ENCODE measurements at regions not wholly inside any gene's neighbourhood (a gene's known extent, or its start where the extent isn't known, plus 50 kb on each side); places are given as distances from the start of the nearest gene placed in this dataset.
A peak's percentile ranks its signal among the peaks of the same experiment; 100 is the strongest.
"Not testable (repeated sequence)": the region's sequence is repeated elsewhere in the genome, so short reads cannot be mapped to it uniquely, and the experiment has no call there.

GRCh38 chr2:161059388-161059787 lies 100.8 kb upstream of the TANK start:
- peaks cover 0 to 15% (median 5%) of the 10 kb centered on the region in 3 donors for H3K27me3 Mint-ChIP-seq
- ATAC-seq (ENCODE audit: low read depth in 2 of 2), result no peak
- no peak for DNase-seq

GRCh38 chr2:161061786-161062185 lies 98.4 kb upstream of the TANK start:
- H3K4me3 Mint-ChIP-seq, result no peak overlapping the region
- no peaks in the 10 kb centered on the region for H3K36me3 Mint-ChIP-seq
- DNase-seq (no peak), ATAC-seq (ENCODE audit: low read depth in 2 of 2) (no peak)
- peaks cover 0 to 7% (median 0%) of the 10 kb centered on the region in 3 donors for H3K27me3 Mint-ChIP-seq
- peaks cover 0 to 6% (median 2%) of the 10 kb centered on the region in 7 donors for H3K9me3 Mint-ChIP-seq
- no peak overlapping the region for H3K27ac Mint-ChIP-seq
- H3K4me1 Mint-ChIP-seq, result peaks cover 5 to 6% (median 5%) of the 10 kb centered on the region in 3 donors

More at GRCh38 chr2:161059388-161059787, 100.8 kb upstream of the TANK start:
- peak overlapping the region in 1 of 6 donors; percentile 47 for H3K27ac Mint-ChIP-seq
- H3K9me3 Mint-ChIP-seq, result peaks cover 0 to 13% (median 5%) of the 10 kb centered on the region in 7 donors
- no peak overlapping the region for H3K4me3 Mint-ChIP-seq
- H3K36me3 Mint-ChIP-seq, result no peaks in the 10 kb centered on the region
- peaks cover 5 to 6% (median 5%) of the 10 kb centered on the region in 3 donors for H3K4me1 Mint-ChIP-seq

- DNase-seq, result peak; percentile 48
- no peak overlapping the region for H3K4me3 Mint-ChIP-seq
- ATAC-seq (ENCODE audit: low read depth in 2 of 2), result peak; percentile 74 to 94
Observed at GRCh38 chr2:161063157-161063945, 96.9 kb upstream of the TANK start.

GRCh38 chr2:161063946-161064306 lies 96.3 kb upstream of the TANK start:
- Mint-ChIP-seq H3K4me3 (no peak overlapping the region), H3K36me3 (no peaks in the 10 kb centered on the region), H3K4me1 (peaks cover 5 to 6% (median 5%) of the 10 kb centered on the region in 3 donors), H3K27me3 (no peaks in the 10 kb centered on the region), H3K9me3 (no peaks in the 10 kb centered on the region), H3K27ac (no peak overlapping the region)
- ATAC-seq (ENCODE audit: low read depth in 2 of 2) (peak in 1 of 2 donors; percentile 30), DNase-seq (no peak)

More at GRCh38 chr2:161063157-161063945, 96.9 kb upstream of the TANK start:
- Mint-ChIP-seq H3K4me1 (peaks cover 5 to 6% (median 5%) of the 10 kb centered on the region in 3 donors), H3K9me3 (no peaks in the 10 kb centered on the region), H3K36me3 (no peaks in the 10 kb centered on the region), H3K27me3 (no peaks in the 10 kb centered on the region), H3K27ac (no peak overlapping the region)

GRCh38 chr2:161067846-161068350 lies 92.3 kb upstream of the TANK start:
- Mint-ChIP-seq H3K36me3 (no peaks in the 10 kb centered on the region), H3K9me3 (peaks cover 0 to 7% (median 0%) of the 10 kb centered on the region in 7 donors), H3K4me3 (no peak overlapping the region), H3K27me3 (no peaks in the 10 kb centered on the region), H3K4me1 (peaks cover 5 to 6% (median 5%) of the 10 kb centered on the region in 3 donors), H3K27ac (no peak overlapping the region)
- DNase-seq (no peak), ATAC-seq (ENCODE audit: low read depth in 2 of 2) (no peak)

- H3K4me3 Mint-ChIP-seq, result no peak overlapping the region
- ATAC-seq (ENCODE audit: low read depth in 2 of 2), result no peak
- peaks cover 0 to 5% (median 0%) of the 10 kb centered on the region in 3 donors for H3K27me3 Mint-ChIP-seq
- peaks cover 2 to 3% (median 2%) of the 10 kb centered on the region in 3 donors for H3K4me1 Mint-ChIP-seq
- H3K9me3 Mint-ChIP-seq, result peaks cover 0 to 9% (median under 1%) of the 10 kb centered on the region in 7 donors
- H3K36me3 Mint-ChIP-seq, result no peaks in the 10 kb centered on the region
- H3K27ac Mint-ChIP-seq, result no peak overlapping the region
- DNase-seq, result no peak
Observed at GRCh38 chr2:161068670-161069069, 91.6 kb upstream of the TANK start.

GRCh38 chr2:161070693-161071479 lies 89.3 kb upstream of the TANK start:
- H3K27ac Mint-ChIP-seq, result no peak overlapping the region
- no peaks in the 10 kb centered on the region for H3K4me1 Mint-ChIP-seq
- H3K9me3 Mint-ChIP-seq, result peaks cover 0 to 9% (median 2%) of the 10 kb centered on the region in 7 donors
- no peak overlapping the region for H3K4me3 Mint-ChIP-seq
- DNase-seq (no peak), ATAC-seq (ENCODE audit: low read depth in 2 of 2) (no peak)
- no peaks in the 10 kb centered on the region for H3K36me3 Mint-ChIP-seq
- peaks cover 0 to 7% (median 0%) of the 10 kb centered on the region in 3 donors for H3K27me3 Mint-ChIP-seq

GRCh38 chr2:161072436-161072835 lies 87.8 kb upstream of the TANK start:
- H3K4me1 Mint-ChIP-seq; ATAC-seq (ENCODE audit: low read depth in 2 of 2); H3K4me3 Mint-ChIP-seq; DNase-seq; H3K27me3 Mint-ChIP-seq; H3K27ac Mint-ChIP-seq; H3K9me3 Mint-ChIP-seq; H3K36me3 Mint-ChIP-seq: not testable (repeated sequence)

GRCh38 chr2:161075701-161076100 lies 84.5 kb upstream of the TANK start:
- DNase-seq (no peak), ATAC-seq (ENCODE audit: low read depth in 2 of 2) (no peak)
- peaks cover 10 to 26% (median 19%) of the 10 kb centered on the region in 3 donors for H3K4me1 Mint-ChIP-seq
- H3K4me3 Mint-ChIP-seq, result no peak overlapping the region
- H3K9me3 Mint-ChIP-seq, result peaks cover 0 to 9% (median 2%) of the 10 kb centered on the region in 7 donors
- peaks cover 0 to 7% (median 0%) of the 10 kb centered on the region in 3 donors for H3K27me3 Mint-ChIP-seq
- no peak overlapping the region for H3K27ac Mint-ChIP-seq
- no peaks in the 10 kb centered on the region for H3K36me3 Mint-ChIP-seq

GRCh38 chr2:161076936-161077335 lies 83.3 kb upstream of the TANK start:
- Mint-ChIP-seq H3K9me3 (peaks cover 0 to 11% (median 5%) of the 10 kb centered on the region in 7 donors), H3K4me1 (peaks cover 10 to 26% (median 19%) of the 10 kb centered on the region in 3 donors), H3K4me3 (peak overlapping the region in 2 of 8 donors; percentile 12 to 66), H3K27me3 (peaks cover 0 to 7% (median 0%) of the 10 kb centered on the region in 3 donors), H3K36me3 (no peaks in the 10 kb centered on the region), H3K27ac (peak overlapping the region in 3 of 6 donors; percentile 2 to 48 (median 44))
- no peak for ATAC-seq (ENCODE audit: low read depth in 2 of 2)
- DNase-seq, result no peak

- Mint-ChIP-seq H3K4me3 (peak overlapping the region in 7 of 8 donors; percentile 1 to 66 (median 37)), H3K27me3 (peaks cover 0 to 7% (median 0%) of the 10 kb centered on the region in 3 donors), H3K27ac (peak overlapping the region in 5 of 6 donors; percentile 2 to 78 (median 43)), H3K9me3 (peaks cover 0 to 7% (median 0%) of the 10 kb centered on the region in 7 donors), H3K4me1 (peaks cover 10 to 26% (median 19%) of the 10 kb centered on the region in 3 donors), H3K36me3 (no peaks in the 10 kb centered on the region)
- peak; percentile 91 to 92 for ATAC-seq (ENCODE audit: low read depth in 2 of 2)
- DNase-seq, result peak; percentile 27
Observed at GRCh38 chr2:161077367-161078210, 82.6 kb upstream of the TANK start.

- peak overlapping the region in 1 of 8 donors; percentile 4 for H3K4me3 Mint-ChIP-seq
- no peak for DNase-seq
- no peak for ATAC-seq (ENCODE audit: low read depth in 2 of 2)
- H3K4me1 Mint-ChIP-seq, result peaks cover 10 to 26% (median 19%) of the 10 kb centered on the region in 3 donors
- H3K36me3 Mint-ChIP-seq, result no peaks in the 10 kb centered on the region
- H3K27me3 Mint-ChIP-seq, result peaks cover 0 to 7% (median 0%) of the 10 kb centered on the region in 3 donors
- peaks cover 0 to 5% (median 0%) of the 10 kb centered on the region in 7 donors for H3K9me3 Mint-ChIP-seq
- peak overlapping the region in 1 of 6 donors; percentile 12 for H3K27ac Mint-ChIP-seq
Observed at GRCh38 chr2:161078211-161078539, 82.1 kb upstream of the TANK start.
